GM12878 (cell line): ENCODE measurements at regions not wholly inside any gene's neighbourhood (a gene's known extent, or its start where the extent isn't known, plus 50 kb on each side); places are given as distances from the start of the nearest gene placed in this dataset.

Experiments used
- ATAC-seq: fragments of 200-7000 bp; cut with Tn5 transposase; 3 replicates; pipeline ENCODE4 v1.9.1; 2020; ENCODE audit warnings: mild to moderate bottlenecking, moderate library complexity
- BruUV-seq: library from RNA; stranded (reverse); fragments of 400-500 nt; replicated peaks from 2 replicates; lab custom pipeline; 2021; lab: Mats Ljungman, UMichigan
- CTCF ChIA-PET: fragments of 300-600 bp; sonication (Branson Sonifier 250); formaldehyde crosslinking; extraction: SDS; loops from one replicate; lab custom pipeline; 2021; ENCODE audit warnings: inconsistent platforms; lab: Yijun Ruan, JAX
- POLR2A ChIA-PET: fragments of 350-600 bp; formaldehyde crosslinking; extraction: SDS; loops from one replicate; lab custom pipeline; 2021; ENCODE audit warnings: inconsistent platforms; lab: Charles Lee
- RAD21 ChIA-PET: fragments of 300-600 bp; sonication (Branson Sonifier 250); formaldehyde crosslinking; loops from one replicate; lab custom pipeline; 2023; ENCODE audit warnings: antibody characterized with exemption; ENCODE audit not compliant: unreplicated experiment; lab: Charles Lee
- SMC1A ChIA-PET: fragments of 300-600 bp; sonication (Branson Sonifier 250); formaldehyde crosslinking; loops from one replicate; lab custom pipeline; 2023; ENCODE audit not compliant: unreplicated experiment, uncharacterized antibody; lab: Charles Lee
- DNase-seq: peaks from one replicate; pipeline ENCODE4 v3.0.0-alpha.2; 2011; ENCODE audit warnings: low read depth, low spot score
- FAIRE-seq: peaks from 3 replicates; lab custom pipeline; 2011; peaks lifted over from hg19 to GRCh38; lab: Jason Lieb, UNC
- H2AFZ ChIP-seq: 2 replicates; pipeline ENCODE4 v1.6.0; 2011; ENCODE audit warnings: low read depth, low read length, control low read depth; ENCODE audit not compliant: control insufficient read depth
- H3K27ac ChIP-seq: 2 replicates; pipeline ENCODE4 v1.5.1; 2011; ENCODE audit warnings: control low read depth; ENCODE audit not compliant: control insufficient read depth, insufficient read depth
- H3K27me3 ChIP-seq, 2 experiments: replicated peaks in 1 of 2; 2 replicates each; pipeline versions ENCODE4 v1.6.0 to v1.6.1; 2011; ENCODE audit warnings: low read length in 1 of 2; ENCODE audit not compliant: control insufficient read depth in 2 of 2, insufficient read depth in 2 of 2
- H3K36me3 ChIP-seq, 2 experiments: 2 replicates each; pipeline ENCODE4 v1.5.1; 2011; ENCODE audit warnings: low read length in 1 of 2; ENCODE audit not compliant: control insufficient read depth in 2 of 2, insufficient read depth in 2 of 2
- H3K4me1 ChIP-seq: 2 replicates; pipeline ENCODE4 v1.6.1; 2011; ENCODE audit warnings: mild to moderate bottlenecking, low read length, moderate library complexity, mixed read lengths; ENCODE audit not compliant: control insufficient read depth, insufficient read depth
- H3K4me2 ChIP-seq: 2 replicates; pipeline ENCODE4 v1.6.0; 2011; ENCODE audit warnings: control low read depth; ENCODE audit not compliant: control insufficient read depth, insufficient read depth
- H3K4me3 ChIP-seq: fragments of 200-600 bp; sonication (generic); 2 replicates; pipeline ENCODE4 v1.5.1; 2016
- H3K79me2 ChIP-seq: 2 replicates; pipeline ENCODE4 v1.6.0; 2011; ENCODE audit warnings: low read length; ENCODE audit not compliant: control insufficient read depth, insufficient read depth
- H3K9ac ChIP-seq: 2 replicates; pipeline ENCODE4 v1.8.0; 2011; ENCODE audit warnings: low read length, control low read depth, mixed read lengths; ENCODE audit not compliant: control insufficient read depth, insufficient read depth
- H3K9me3 ChIP-seq: replicated peaks from 3 replicates; pipeline ENCODE4 v1.5.1; 2011; ENCODE audit warnings: mild to moderate bottlenecking, low read length; ENCODE audit not compliant: control insufficient read depth, insufficient read depth
- H4K20me1 ChIP-seq: 2 replicates; pipeline ENCODE4 v1.6.0; 2011; ENCODE audit not compliant: control insufficient read depth, insufficient read depth
- BCL3 ChIP-seq: IDR thresholded peaks from 2 replicates; pipeline ENCODE4 v1.6.1; 2011; ENCODE audit warnings: borderline replicate concordance, low read depth, mild to moderate bottlenecking, moderate library complexity, low read length; ENCODE audit not compliant: insufficient read depth, poor library complexity, severe bottlenecking
- BMI1 ChIP-seq: fragments of 450-650 bp; IDR thresholded peaks from 2 replicates; pipeline ENCODE4 v1.6.1; 2016; ENCODE audit warnings: mild to moderate bottlenecking, moderate library complexity, borderline replicate concordance
- CBFB ChIP-seq: IDR thresholded peaks from 2 replicates; pipeline ENCODE4 v1.6.1; 2016; ENCODE audit warnings: antibody characterized with exemption, low read depth
- E2F8 ChIP-seq: fragments of 450-650 bp; IDR thresholded peaks from 2 replicates; pipeline ENCODE4 v1.6.1; 2018; ENCODE audit warnings: mild to moderate bottlenecking, low read depth, moderate library complexity; ENCODE audit not compliant: partially characterized antibody
- EGR1 ChIP-seq, 2 experiments: IDR thresholded peaks; 1 replicate in 1 of 2; 2 replicates in 1 of 2; pipeline ENCODE4 v1.6.1; 2011 to 2012; ENCODE audit warnings: low read depth in 2 of 2, low read length in 2 of 2, borderline replicate concordance in 1 of 2, mild to moderate bottlenecking in 1 of 2, moderate library complexity in 1 of 2
- ETV6 ChIP-seq, 2 experiments: fragments of 450-650 bp in 1 of 2; IDR thresholded peaks in 1 of 2; conservative IDR thresholded peaks in 1 of 2; 2 replicates each; pipeline ENCODE4 v1.6.1; 2014; ENCODE audit warnings: antibody characterized with exemption in 1 of 2, borderline replicate concordance in 1 of 2, low read depth in 1 of 2, mild to moderate bottlenecking in 1 of 2, moderate library complexity in 1 of 2
- IKZF1 ChIP-seq: fragments of 450-650 bp; conservative IDR thresholded peaks from 2 replicates; pipeline ENCODE4 v1.6.1; 2017; ENCODE audit warnings: antibody characterized with exemption, mild to moderate bottlenecking
- NFYA ChIP-seq: IDR thresholded peaks from 2 replicates; pipeline ENCODE4 v1.6.1; 2011; ENCODE audit warnings: low read depth, mild to moderate bottlenecking, low read length, improper control_type of control experiment, borderline replicate concordance
- NR2F1 ChIP-seq: fragments of 450-650 bp; conservative IDR thresholded peaks from 2 replicates; pipeline ENCODE4 v1.6.1; 2017; ENCODE audit warnings: mild to moderate bottlenecking
- RCOR1 ChIP-seq: conservative IDR thresholded peaks from 2 replicates; pipeline ENCODE4 v1.6.1; 2012; ENCODE audit warnings: low read depth, low read length, improper control_type of control experiment
- YY1 ChIP-seq: IDR thresholded peaks from 2 replicates; pipeline ENCODE4 v1.6.1; 2011; ENCODE audit warnings: low read depth, mild to moderate bottlenecking, low read length
- ZNF207 ChIP-seq: fragments of 450-650 bp; IDR thresholded peaks from 2 replicates; pipeline ENCODE4 v1.6.1; 2014; ENCODE audit warnings: antibody characterized with exemption, mild to moderate bottlenecking, borderline replicate concordance
- ZNF274 ChIP-seq: IDR thresholded peaks from one replicate; pipeline ENCODE4 v1.8.0; 2011; ENCODE audit not compliant: insufficient read length, insufficient read depth
- WGBS: methylation state at CpG from one replicate; pipeline ENCODE4 v1.1.6; 2016; ENCODE audit warnings: low lambda C conversion rate; ENCODE audit not compliant: insufficient replicate concordance, insufficient coverage; ENCODE audit errors: missing lambda C conversion rate; 5-methylcytosine and 5-hydroxymethylcytosine counted together
- in situ Hi-C: fragments of 300-500 bp; cut with MboI; formaldehyde crosslinking; loops from 9 replicates; pipeline ENCODE4 v1.14.3; 2018; ENCODE audit warnings: mixed read lengths
- intact Hi-C: fragments of 100-400 bp; cut with micrococcal nuclease; formaldehyde crosslinking; loops from one replicate; pipeline ENCODE4 v1.14.2; 2022; ENCODE audit not compliant: unreplicated experiment

- ChIA-PET RAD21 (no interaction called here), SMC1A (no interaction called here), POLR2A (no interaction called here), CTCF (no interaction called here)
- no peak overlapping the region for H3K4me2 ChIP-seq
- no peaks in the 10 kb centered on the region for H3K36me3 ChIP-seq
- WGBS = 2% methylated on average over 3 of the region's 3 CpGs
- DNase-seq (no peak), ATAC-seq (no peak), FAIRE-seq (no peak)
- no peak overlapping the region for H2AFZ ChIP-seq
- no peak overlapping the region for H3K27ac ChIP-seq
- no peak for TF ChIP-seq NR2F1
- no peak for TF ChIP-seq BCL3
- TF ChIP-seq YY1 = no peak
- TF ChIP-seq CBFB = no peak
- TF ChIP-seq IKZF1 = no peak
- no peak for TF ChIP-seq RCOR1
- no peak for TF ChIP-seq ETV6 (conservative IDR thresholded peaks at IDR 0.05 in 1 of 2, IDR thresholded peaks at IDR 0.05 in 1 of 2; ENCODE audit: borderline replicate concordance in 1 of 2, low read depth in 1 of 2)
- TF ChIP-seq BMI1 = no peak
- no peak for TF ChIP-seq NFYA
- no peak for TF ChIP-seq ZNF274
- TF ChIP-seq EGR1 (IDR thresholded peaks at IDR 0.05; ENCODE audit: borderline replicate concordance in 1 of 2, low read depth in 2 of 2, low read length in 2 of 2) = no peak
- no peak for TF ChIP-seq ZNF207
- TF ChIP-seq E2F8 = no peak
- in situ Hi-C loops (no loop called here), intact Hi-C loops (no loop called here)
- H3K4me1 ChIP-seq = no peaks in the 10 kb centered on the region
- H3K9me3 ChIP-seq = no peaks in the 10 kb centered on the region
- no peaks in the 10 kb centered on the region for H4K20me1 ChIP-seq
- H3K27me3 ChIP-seq = no peaks in the 10 kb centered on the region
- BruUV-seq = no TSS peak
- no peak overlapping the region for H3K4me3 ChIP-seq
- no peak overlapping the region for H3K9ac ChIP-seq
- no peaks in the 10 kb centered on the region for H3K79me2 ChIP-seq
Observed at GRCh38 chr5:51625224-51625968, 242.1 kb downstream of the ISL1 start.
